ENCODE measurements at regions not wholly inside any gene's neighbourhood (a gene's known extent, or its start where the extent isn't known, plus 50 kb on each side); places are given as distances from the start of the nearest gene placed in this dataset.

DNA sequence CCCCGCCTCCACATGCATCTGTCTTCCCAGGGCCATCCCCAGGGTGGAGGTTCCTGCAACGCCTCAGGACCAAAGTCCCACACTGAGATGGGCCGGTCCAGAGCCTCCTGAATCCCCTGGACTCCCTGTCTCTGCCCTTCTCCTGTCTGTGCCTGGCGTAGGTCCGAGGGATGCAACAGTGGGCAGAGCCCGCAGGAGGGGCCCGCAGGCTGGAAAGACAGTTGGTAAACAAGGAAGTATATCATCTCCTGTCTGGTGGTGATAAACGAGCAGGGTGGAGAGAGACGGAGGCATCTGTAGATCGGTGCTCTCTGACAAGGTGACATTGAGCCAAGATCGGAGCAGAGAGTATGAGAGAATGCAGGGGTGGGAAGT is 72.6 kb upstream of the RAB6C start:
- Mint-ChIP-seq H3K4me3 (no peak overlapping the region), H3K27ac (peak overlapping the region; percentile 21; the same call in 1 of the 2 replicates), H3K9me3 (no peaks in the 10 kb centered on the region), H3K4me1 (peaks cover 15% of the 10 kb centered on the region), H3K27me3 (ENCODE audit: low read depth) (no peaks in the 10 kb centered on the region; the same call in 1 of the 2 replicates), H3K36me3 (no peaks in the 10 kb centered on the region)
- CTCF ChIA-PET = no interaction called here
- POLR2A ChIA-PET = no interaction called here
- ATAC-seq (no peak), DNase-seq (ENCODE audit: low spot score) (no peak)
- TF ChIP-seq, protein P1, sequence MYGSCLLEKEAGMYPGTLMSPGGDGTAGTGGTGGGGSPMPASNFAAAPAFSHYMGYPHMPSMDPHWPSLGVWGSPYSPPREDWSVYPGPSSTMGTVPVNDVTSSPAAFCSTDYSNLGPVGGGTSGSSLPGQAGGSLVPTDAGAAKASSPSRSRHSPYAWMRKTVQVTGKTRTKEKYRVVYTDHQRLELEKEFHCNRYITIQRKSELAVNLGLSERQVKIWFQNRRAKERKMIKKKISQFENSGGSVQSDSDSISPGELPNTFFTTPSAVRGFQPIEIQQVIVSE (CRISPR knock-in tag; IDR thresholded peaks at IDR 0.05; ENCODE audit: borderline replicate concordance) = no peak
- TF ChIP-seq, protein P2, sequence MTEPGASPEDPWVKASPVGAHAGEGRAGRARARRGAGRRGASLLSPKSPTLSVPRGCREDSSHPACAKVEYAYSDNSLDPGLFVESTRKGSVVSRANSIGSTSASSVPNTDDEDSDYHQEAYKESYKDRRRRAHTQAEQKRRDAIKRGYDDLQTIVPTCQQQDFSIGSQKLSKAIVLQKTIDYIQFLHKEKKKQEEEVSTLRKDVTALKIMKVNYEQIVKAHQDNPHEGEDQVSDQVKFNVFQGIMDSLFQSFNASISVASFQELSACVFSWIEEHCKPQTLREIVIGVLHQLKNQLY (CRISPR knock-in tag; IDR thresholded peaks at IDR 0.05) = no peak
- TF ChIP-seq, protein P3, sequence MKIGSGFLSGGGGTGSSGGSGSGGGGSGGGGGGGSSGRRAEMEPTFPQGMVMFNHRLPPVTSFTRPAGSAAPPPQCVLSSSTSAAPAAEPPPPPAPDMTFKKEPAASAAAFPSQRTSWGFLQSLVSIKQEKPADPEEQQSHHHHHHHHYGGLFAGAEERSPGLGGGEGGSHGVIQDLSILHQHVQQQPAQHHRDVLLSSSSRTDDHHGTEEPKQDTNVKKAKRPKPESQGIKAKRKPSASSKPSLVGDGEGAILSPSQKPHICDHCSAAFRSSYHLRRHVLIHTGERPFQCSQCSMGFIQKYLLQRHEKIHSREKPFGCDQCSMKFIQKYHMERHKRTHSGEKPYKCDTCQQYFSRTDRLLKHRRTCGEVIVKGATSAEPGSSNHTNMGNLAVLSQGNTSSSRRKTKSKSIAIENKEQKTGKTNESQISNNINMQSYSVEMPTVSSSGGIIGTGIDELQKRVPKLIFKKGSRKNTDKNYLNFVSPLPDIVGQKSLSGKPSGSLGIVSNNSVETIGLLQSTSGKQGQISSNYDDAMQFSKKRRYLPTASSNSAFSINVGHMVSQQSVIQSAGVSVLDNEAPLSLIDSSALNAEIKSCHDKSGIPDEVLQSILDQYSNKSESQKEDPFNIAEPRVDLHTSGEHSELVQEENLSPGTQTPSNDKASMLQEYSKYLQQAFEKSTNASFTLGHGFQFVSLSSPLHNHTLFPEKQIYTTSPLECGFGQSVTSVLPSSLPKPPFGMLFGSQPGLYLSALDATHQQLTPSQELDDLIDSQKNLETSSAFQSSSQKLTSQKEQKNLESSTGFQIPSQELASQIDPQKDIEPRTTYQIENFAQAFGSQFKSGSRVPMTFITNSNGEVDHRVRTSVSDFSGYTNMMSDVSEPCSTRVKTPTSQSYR (CRISPR knock-in tag; IDR thresholded peaks at IDR 0.05) = no peak
- no peak for TF ChIP-seq NR2C2 (CRISPR knock-in tag; IDR thresholded peaks at IDR 0.05)
- no peak for TF ChIP-seq SMAD3 (CRISPR knock-in tag; IDR thresholded peaks at IDR 0.05; ENCODE audit: borderline replicate concordance)
- TF ChIP-seq, protein P4, sequence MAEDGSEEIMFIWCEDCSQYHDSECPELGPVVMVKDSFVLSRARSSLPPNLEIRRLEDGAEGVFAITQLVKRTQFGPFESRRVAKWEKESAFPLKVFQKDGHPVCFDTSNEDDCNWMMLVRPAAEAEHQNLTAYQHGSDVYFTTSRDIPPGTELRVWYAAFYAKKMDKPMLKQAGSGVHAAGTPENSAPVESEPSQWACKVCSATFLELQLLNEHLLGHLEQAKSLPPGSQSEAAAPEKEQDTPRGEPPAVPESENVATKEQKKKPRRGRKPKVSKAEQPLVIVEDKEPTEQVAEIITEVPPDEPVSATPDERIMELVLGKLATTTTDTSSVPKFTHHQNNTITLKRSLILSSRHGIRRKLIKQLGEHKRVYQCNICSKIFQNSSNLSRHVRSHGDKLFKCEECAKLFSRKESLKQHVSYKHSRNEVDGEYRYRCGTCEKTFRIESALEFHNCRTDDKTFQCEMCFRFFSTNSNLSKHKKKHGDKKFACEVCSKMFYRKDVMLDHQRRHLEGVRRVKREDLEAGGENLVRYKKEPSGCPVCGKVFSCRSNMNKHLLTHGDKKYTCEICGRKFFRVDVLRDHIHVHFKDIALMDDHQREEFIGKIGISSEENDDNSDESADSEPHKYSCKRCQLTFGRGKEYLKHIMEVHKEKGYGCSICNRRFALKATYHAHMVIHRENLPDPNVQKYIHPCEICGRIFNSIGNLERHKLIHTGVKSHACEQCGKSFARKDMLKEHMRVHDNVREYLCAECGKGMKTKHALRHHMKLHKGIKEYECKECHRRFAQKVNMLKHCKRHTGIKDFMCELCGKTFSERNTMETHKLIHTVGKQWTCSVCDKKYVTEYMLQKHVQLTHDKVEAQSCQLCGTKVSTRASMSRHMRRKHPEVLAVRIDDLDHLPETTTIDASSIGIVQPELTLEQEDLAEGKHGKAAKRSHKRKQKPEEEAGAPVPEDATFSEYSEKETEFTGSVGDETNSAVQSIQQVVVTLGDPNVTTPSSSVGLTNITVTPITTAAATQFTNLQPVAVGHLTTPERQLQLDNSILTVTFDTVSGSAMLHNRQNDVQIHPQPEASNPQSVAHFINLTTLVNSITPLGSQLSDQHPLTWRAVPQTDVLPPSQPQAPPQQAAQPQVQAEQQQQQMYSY (CRISPR knock-in tag; IDR thresholded peaks at IDR 0.05) = no peak
- no peak for TF ChIP-seq PRRX2 (CRISPR knock-in tag; IDR thresholded peaks at IDR 0.05)
- TF ChIP-seq, protein P5, sequence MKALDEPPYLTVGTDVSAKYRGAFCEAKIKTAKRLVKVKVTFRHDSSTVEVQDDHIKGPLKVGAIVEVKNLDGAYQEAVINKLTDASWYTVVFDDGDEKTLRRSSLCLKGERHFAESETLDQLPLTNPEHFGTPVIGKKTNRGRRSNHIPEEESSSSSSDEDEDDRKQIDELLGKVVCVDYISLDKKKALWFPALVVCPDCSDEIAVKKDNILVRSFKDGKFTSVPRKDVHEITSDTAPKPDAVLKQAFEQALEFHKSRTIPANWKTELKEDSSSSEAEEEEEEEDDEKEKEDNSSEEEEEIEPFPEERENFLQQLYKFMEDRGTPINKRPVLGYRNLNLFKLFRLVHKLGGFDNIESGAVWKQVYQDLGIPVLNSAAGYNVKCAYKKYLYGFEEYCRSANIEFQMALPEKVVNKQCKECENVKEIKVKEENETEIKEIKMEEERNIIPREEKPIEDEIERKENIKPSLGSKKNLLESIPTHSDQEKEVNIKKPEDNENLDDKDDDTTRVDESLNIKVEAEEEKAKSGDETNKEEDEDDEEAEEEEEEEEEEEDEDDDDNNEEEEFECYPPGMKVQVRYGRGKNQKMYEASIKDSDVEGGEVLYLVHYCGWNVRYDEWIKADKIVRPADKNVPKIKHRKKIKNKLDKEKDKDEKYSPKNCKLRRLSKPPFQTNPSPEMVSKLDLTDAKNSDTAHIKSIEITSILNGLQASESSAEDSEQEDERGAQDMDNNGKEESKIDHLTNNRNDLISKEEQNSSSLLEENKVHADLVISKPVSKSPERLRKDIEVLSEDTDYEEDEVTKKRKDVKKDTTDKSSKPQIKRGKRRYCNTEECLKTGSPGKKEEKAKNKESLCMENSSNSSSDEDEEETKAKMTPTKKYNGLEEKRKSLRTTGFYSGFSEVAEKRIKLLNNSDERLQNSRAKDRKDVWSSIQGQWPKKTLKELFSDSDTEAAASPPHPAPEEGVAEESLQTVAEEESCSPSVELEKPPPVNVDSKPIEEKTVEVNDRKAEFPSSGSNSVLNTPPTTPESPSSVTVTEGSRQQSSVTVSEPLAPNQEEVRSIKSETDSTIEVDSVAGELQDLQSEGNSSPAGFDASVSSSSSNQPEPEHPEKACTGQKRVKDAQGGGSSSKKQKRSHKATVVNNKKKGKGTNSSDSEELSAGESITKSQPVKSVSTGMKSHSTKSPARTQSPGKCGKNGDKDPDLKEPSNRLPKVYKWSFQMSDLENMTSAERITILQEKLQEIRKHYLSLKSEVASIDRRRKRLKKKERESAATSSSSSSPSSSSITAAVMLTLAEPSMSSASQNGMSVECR (CRISPR knock-in tag; IDR thresholded peaks at IDR 0.05; ENCODE audit: borderline replicate concordance) = no peak

DNA sequence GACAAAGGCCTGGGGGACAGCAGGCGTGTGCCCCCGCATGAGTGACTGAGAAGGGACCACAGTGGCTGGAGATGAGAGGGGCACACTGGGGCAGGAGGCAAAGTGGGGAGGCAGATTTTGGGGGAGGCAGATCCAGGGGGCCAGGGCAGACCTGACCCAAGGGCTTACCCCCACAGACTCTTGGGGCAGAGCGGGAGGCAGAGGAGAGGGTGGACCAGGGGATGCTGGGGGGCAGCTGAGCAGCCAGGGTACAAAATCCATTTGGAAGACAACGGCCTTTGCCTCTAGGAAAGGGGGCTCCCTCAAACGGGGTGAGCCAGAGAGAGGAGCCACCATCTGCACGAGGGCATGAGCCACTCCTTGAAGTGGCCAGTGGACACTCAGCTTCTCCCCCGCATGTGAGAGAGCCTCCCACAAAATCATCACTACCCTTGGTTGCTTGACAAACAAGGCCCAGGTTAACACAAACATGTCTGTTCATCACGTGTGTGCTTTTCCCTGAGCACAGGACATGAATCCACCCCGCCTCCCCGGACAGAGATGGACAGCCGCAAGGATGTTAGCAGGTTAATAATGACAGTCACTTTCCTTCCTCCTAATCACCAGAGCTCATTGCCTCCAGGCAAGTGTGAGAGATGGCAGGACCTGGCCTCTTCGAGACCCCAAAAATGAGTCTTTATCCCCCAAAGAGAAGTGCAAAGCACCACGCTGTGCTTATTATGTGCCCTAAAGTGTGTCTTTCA is 72.0 kb upstream of the RAB6C start:
- ChIA-PET CTCF (no interaction called here), POLR2A (no interaction called here)
- no peak overlapping the region for H3K4me3 Mint-ChIP-seq
- H3K4me1 Mint-ChIP-seq = peaks cover 15% of the 10 kb centered on the region
- DNase-seq (ENCODE audit: low spot score) (no peak), ATAC-seq (no peak)
- H3K27me3 Mint-ChIP-seq (ENCODE audit: low read depth) = no peaks in the 10 kb centered on the region; the same call in 1 of the 2 replicates
- no peak overlapping the region; the same call in 1 of the 2 replicates for H3K27ac Mint-ChIP-seq
- H3K36me3 Mint-ChIP-seq = no peaks in the 10 kb centered on the region
- H3K9me3 Mint-ChIP-seq = no peaks in the 10 kb centered on the region
- TF ChIP-seq NFE2L1 (CRISPR knock-in tag; IDR thresholded peaks at IDR 0.05) (no peak), ZNF317 (CRISPR knock-in tag; IDR thresholded peaks at IDR 0.05; ENCODE audit: borderline replicate concordance, low read depth) (no peak), TP53 (CRISPR knock-in tag; IDR thresholded peaks at IDR 0.05) (no peak), ZBTB21 (CRISPR knock-in tag; IDR thresholded peaks at IDR 0.05; ENCODE audit: borderline replicate concordance) (no peak)
- TF ChIP-seq, protein P6, sequence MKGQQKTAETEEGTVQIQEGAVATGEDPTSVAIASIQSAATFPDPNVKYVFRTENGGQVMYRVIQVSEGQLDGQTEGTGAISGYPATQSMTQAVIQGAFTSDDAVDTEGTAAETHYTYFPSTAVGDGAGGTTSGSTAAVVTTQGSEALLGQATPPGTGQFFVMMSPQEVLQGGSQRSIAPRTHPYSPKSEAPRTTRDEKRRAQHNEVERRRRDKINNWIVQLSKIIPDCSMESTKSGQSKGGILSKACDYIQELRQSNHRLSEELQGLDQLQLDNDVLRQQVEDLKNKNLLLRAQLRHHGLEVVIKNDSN (CRISPR knock-in tag; IDR thresholded peaks at IDR 0.05) = no peak
- TF ChIP-seq, protein P7, sequence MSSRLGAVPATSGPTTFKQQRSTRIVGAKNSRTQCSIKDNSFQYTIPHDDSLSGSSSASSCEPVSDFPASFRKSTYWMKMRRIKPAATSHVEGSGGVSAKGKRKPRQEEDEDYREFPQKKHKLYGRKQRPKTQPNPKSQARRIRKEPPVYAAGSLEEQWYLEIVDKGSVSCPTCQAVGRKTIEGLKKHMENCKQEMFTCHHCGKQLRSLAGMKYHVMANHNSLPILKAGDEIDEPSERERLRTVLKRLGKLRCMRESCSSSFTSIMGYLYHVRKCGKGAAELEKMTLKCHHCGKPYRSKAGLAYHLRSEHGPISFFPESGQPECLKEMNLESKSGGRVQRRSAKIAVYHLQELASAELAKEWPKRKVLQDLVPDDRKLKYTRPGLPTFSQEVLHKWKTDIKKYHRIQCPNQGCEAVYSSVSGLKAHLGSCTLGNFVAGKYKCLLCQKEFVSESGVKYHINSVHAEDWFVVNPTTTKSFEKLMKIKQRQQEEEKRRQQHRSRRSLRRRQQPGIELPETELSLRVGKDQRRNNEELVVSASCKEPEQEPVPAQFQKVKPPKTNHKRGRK (CRISPR knock-in tag; IDR thresholded peaks at IDR 0.05; ENCODE audit: borderline replicate concordance) = no peak
- TF ChIP-seq, protein P8, sequence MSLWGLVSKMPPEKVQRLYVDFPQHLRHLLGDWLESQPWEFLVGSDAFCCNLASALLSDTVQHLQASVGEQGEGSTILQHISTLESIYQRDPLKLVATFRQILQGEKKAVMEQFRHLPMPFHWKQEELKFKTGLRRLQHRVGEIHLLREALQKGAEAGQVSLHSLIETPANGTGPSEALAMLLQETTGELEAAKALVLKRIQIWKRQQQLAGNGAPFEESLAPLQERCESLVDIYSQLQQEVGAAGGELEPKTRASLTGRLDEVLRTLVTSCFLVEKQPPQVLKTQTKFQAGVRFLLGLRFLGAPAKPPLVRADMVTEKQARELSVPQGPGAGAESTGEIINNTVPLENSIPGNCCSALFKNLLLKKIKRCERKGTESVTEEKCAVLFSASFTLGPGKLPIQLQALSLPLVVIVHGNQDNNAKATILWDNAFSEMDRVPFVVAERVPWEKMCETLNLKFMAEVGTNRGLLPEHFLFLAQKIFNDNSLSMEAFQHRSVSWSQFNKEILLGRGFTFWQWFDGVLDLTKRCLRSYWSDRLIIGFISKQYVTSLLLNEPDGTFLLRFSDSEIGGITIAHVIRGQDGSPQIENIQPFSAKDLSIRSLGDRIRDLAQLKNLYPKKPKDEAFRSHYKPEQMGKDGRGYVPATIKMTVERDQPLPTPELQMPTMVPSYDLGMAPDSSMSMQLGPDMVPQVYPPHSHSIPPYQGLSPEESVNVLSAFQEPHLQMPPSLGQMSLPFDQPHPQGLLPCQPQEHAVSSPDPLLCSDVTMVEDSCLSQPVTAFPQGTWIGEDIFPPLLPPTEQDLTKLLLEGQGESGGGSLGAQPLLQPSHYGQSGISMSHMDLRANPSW (CRISPR knock-in tag; conservative IDR thresholded peaks at IDR 0.05; ENCODE audit: low read depth) = no peak
